ENCODE measurements at regions not wholly inside any gene's neighbourhood (a gene's known extent, or its start where the extent isn't known, plus 50 kb on each side); places are given as distances from the start of the nearest gene placed in this dataset.

DNA sequence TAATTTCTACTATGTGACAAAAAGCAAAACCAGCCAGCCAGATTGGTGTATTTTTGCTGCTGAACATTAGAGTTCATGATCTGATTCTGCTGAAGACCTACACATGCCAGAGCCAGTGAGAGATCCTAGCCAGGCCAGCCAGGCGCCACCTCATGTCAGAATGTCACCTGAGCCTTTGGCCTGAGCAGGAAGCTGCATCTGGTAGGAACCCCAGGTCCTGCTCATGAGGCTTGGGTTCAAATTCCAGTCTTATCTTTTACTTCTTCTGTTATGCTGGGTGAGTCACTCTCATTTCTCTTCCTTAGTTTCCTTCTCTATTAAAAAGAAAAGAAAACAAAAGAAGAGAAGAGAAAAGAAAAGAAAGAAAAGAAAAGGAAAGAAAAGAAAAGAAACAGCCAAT is 585.1 kb upstream of the CDH5 start:
- DNase-seq, result no peak

DNA sequence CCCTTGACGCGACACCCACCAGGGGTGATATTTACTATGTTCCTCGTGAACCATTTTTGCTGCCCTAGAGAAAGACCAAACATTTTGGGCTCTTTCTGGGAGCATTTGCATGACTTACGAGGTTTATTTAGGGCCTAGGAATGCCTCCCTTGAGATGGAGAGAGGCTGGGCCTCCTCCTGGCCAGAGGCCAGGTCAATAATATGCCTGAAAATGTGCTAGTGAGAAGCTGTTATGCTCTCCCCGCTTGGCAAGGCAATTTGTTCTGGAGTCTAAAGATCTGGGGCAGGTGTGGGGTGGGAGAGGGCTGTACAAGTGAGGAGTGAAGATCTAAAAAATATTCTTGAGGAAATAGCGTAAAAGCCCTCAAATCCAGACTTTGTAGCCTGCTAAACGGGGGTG is 587.3 kb upstream of the CDH5 start:
- no peak for DNase-seq

- no peak for DNase-seq
Measured at GRCh38 chr16:65776639-65777183, 589.8 kb upstream of the CDH5 start.

GRCh38 chr16:65775829-65776228 is 590.7 kb upstream of the CDH5 start:
- no peak for DNase-seq

GRCh38 chr16:65774350-65774749 is 592.1 kb upstream of the CDH5 start:
- DNase-seq, result no peak

GRCh38 chr16:65773301-65773874 is 593.1 kb upstream of the CDH5 start:
- no peak for DNase-seq

GRCh38 chr16:65772134-65772732 is 594.3 kb upstream of the CDH5 start:
- no peak for DNase-seq

- DNase-seq, result no peak
Measured at GRCh38 chr16:65771707-65772106, 594.8 kb upstream of the CDH5 start.

- no peak for DNase-seq
Measured at GRCh38 chr16:65770752-65771151, 595.7 kb upstream of the CDH5 start.

DNA sequence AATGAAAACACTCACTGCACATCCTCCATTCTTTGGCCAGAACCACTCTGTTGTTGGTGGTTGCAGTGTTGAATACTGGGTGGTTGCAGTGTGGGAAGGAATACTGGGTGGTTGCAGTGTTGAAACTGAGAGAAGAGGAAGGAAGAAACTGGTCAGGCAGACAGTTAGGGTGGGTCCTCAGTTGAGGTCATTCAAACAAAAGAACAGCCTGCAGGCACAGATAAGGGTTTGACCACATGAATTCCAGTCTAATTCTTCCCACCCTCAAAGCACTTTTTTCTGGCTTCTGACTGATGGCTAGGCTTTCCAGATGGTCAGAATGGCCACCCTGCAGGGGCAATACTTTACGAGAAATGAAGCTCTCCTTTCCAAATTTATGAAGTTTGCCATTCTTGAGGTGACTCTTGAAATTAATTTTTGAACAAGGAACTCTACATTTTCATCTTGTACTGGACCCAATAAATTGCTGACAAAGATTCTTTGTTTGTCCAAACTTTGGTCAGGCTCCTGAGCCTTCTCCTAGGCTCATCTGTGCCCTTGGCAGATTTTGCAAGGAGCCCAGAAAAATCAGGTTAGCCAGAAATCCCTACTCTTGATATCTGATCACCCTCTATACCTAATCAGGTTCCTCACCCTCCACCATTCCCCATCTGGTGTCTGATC is 596.6 kb upstream of the CDH5 start:
- DNase-seq, result no peak

DNA sequence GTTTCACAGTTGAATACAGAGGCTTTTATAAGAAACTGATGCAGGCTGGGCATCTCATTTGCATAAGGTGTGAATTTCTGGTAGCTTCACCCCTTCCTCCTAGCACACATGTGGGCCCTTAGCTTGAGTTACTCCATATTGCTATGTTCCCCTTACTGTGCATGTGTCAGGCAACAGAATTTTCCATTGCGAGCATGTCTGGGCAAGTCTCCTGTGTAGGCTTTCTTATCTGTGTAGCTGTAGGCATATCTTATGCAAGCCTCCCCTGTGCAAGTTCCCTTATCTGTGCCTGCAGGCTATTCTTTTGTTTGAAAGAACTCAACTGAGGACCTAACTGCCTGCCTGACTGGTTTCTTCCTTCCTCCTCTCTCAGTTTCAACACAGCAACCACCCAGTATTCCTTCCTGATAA is 597.4 kb upstream of the CDH5 start:
- no peak for DNase-seq

GRCh38 chr16:65767125-65767524 is 599.4 kb upstream of the CDH5 start:
- DNase-seq, result no peak

GRCh38 chr16:65763640-65764305 is 602.7 kb upstream of the CDH5 start:
- no peak for DNase-seq

- no peak for DNase-seq
Measured at GRCh38 chr16:65760874-65761273, 605.6 kb upstream of the CDH5 start.

GRCh38 chr16:65758620-65759019 is 607.9 kb upstream of the CDH5 start:
- no peak for DNase-seq

GRCh38 chr16:65757064-65757463 is 609.4 kb upstream of the CDH5 start:
- no peak for DNase-seq

GRCh38 chr16:65756163-65756562 is 610.3 kb upstream of the CDH5 start:
- no peak for DNase-seq

- no peak for DNase-seq
Measured at GRCh38 chr16:65754820-65755691, 611.4 kb upstream of the CDH5 start.

DNA sequence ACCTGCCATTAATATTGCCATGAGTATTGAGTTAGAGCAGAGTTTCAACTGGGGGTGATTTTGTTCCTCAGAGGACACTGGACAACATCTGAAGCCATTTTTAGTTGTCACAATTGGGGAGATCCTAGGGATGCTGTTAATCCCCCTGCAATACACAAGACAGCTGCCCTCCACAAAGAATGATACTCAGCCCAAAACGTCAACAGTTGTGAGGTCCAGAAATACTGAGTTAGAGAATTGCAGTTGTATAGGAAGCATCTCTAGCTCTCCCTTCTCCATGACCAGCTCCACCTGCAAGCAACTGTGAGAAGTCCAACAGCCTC is 614.0 kb upstream of the CDH5 start:
- DNase-seq, result no peak

DNA sequence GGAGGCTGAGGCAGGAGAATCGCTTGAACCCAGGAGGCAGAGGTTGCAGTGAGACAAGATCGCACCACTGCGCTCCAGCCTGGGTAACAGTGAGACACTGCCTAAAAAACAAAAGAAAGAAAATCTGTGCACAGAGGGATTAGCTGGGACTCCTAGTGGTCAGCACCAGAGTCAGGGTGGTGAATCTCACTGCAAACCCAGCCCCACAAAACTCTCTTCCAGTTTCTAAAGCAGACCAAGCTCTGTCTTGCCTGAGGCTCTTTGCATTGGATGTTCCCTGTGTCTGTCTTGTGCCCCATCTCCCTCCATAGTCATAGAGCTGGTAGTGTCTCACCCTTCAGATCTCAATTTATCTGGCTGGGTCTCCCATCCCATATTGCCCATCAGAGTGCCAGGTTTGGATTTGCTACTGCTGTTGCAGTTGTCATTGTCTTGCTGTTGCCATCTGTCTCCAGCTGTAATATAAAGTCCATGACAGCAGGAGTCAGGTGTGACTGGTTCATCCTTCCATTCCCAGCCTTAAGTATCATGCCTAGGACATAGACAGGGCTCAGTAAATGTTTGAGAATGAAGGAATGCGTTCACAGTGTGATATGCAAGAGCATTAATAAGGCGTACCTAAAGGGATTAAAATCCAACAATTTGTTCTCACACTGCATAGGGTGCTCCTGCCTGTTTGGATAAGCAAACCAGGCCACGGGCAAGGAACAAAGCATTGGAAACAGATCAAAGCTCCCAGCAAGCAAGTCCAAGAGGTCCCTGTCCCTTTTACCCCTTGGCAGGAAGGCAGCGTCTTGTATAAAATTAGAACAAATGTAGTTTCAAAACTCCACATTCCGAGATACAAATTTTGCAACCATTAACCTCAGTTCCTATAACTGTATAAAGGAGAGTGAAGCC is 614.6 kb upstream of the CDH5 start:
- no peak for DNase-seq

DNA sequence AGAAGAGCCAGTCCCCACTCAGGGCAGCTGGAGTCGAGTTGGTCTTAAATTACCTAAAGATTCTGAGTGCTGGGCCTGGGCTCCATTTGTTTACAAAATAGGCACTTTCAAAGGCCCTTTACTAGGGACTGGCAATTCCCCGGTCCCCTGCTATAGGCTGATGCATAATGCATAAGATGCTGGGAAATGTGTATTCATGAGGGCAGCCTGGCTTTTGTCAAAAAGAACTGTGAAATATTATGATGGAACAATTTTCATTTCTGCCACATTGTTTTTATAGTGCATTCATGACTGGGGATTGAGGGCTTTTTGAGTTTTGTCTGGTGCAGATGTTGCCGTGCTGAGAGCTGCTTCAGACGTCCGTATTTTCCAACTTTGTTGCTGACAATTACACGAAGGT is 617.0 kb upstream of the CDH5 start:
- no peak for DNase-seq

DNA sequence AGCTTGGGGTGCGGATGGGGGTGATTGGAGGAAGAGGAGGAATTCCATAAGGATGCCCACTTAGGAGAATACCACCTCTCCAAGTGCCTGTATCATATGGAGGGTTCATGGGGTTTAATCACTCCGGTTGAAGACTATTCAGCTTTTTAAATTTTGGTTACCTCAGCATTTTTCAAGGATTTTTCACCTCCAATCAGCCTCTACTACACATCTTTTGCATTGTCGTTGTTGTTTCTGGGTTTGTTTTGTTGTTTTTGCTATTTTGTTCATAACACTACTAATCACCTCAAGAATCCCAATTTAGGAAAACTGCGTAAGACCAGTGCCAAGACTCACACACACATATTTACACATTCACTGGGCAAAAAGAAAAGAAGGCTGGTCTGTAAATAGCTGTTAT is 619.5 kb upstream of the CDH5 start:
- no peak for DNase-seq
